ENCODE measurements at regions not wholly inside any gene's neighbourhood (a gene's known extent, or its start where the extent isn't known, plus 50 kb on each side); places are given as distances from the start of the nearest gene placed in this dataset.

- H3K4me1 Mint-ChIP-seq = no peaks in the 10 kb centered on the region
- ATAC-seq (ENCODE audit: low read depth in 2 of 2) = no peak
- no peak overlapping the region for H3K4me3 Mint-ChIP-seq
Observed at GRCh38 chr10:36573246-36573645, 552.2 kb upstream of the ANKRD30A start.

DNA sequence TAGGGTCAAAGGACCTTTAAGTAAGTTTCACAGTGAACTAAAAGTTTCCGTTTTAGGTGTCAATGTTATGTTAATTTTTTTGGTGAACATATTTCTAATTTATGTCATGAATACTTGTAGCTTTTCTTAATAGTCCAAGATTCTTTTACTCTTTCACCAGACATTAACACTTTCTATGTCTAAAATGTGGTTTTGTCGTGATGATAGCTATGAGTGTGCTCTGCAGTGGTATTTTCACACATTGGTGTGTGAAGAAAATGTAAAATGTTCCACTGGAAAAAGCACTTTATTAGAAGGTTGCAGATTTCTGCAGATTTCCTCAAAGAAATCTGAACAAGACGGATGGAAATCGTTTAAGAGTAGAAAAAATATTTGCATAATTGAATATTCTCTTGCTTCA is 561.0 kb upstream of the ANKRD30A start:
- ATAC-seq (ENCODE audit: low read depth in 2 of 2) (no peak), DNase-seq (no peak)
- no peak overlapping the region for H3K4me3 Mint-ChIP-seq

More at GRCh38 chr10:36573246-36573645, 552.2 kb upstream of the ANKRD30A start:
- Histone ChIP-seq H3K36me3 (ENCODE audit: control insufficient read depth, insufficient read depth, low read length) (no peaks in the 10 kb centered on the region), H3K4me1 (ENCODE audit: control insufficient read depth, insufficient read depth, low read length, poor library complexity, severe bottlenecking) (no peaks in the 10 kb centered on the region), H3K4me3 (ENCODE audit: low read depth, low read length) (no peak overlapping the region), H3K27me3 (ENCODE audit: control insufficient read depth, insufficient read depth, low read length) (no peaks in the 10 kb centered on the region), H3K9me3 (ENCODE audit: control insufficient read depth in 2 of 2, low read length in 2 of 2) (no peaks in the 10 kb centered on the region), H3K27ac (ENCODE audit: insufficient read depth, low read length, poor library complexity, severe bottlenecking) (no peak overlapping the region)
- no peak overlapping the region for H3K27ac Mint-ChIP-seq
- H3K36me3 Mint-ChIP-seq = no peaks in the 10 kb centered on the region
- peaks cover 4 to 20% (median 8%) of the 10 kb centered on the region in 7 donors for H3K9me3 Mint-ChIP-seq
- H3K27me3 Mint-ChIP-seq = no peaks in the 10 kb centered on the region
- DNase-seq = no peak

DNA sequence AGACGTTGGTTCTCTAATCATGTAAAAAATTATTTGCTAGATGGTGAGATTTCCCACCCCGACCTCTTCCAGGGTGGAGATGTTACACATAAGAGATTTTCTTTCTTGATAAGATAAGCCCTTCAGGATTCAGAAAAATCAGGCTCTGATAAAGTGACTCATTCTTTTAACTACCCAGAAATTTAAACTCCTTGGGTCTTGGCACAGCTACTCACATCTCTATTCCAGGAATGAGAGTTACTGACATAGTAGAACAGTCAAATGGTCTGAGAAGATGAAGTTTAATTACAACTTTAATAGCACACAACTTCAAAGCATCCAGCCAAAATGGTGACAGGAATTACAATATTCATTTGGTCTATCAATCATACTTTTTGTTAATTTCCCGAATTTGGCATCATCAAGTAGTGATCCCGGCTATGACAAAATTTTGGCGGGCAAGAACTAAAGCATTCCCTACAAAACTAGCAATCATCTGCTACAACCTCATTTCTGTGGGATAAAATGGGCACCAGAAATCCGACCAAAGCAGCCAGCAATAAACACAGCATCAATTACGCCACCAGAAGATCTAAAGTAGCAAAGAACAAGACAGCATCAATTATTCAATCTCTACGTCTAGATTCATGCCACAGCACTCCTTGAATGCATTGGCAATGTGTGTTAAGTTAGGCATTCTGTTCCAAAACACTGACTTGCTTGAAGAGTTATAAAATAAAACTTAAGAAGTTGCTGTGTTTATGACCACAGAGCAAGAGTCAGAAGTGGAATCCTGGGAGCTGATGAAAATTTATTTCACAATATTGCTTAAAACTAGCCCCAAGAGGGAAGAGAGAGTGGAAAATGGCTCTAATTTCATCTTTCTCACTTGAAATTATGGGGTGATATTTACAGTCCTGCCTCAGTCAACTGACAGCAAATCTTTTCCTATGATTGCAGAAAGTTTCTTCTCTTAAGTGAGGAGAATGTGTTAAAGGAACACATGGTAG is 565.7 kb upstream of the ANKRD30A start:
- DNase-seq (no peak), ATAC-seq (ENCODE audit: low read depth in 2 of 2) (no peak)
- peaks cover 0 to 10% (median 3%) of the 10 kb centered on the region in 7 donors for H3K9me3 Mint-ChIP-seq
- Histone ChIP-seq H3K9me3 (ENCODE audit: control insufficient read depth in 2 of 2, low read length in 2 of 2) (no peaks in the 10 kb centered on the region), H3K27ac (ENCODE audit: insufficient read depth, low read length, poor library complexity, severe bottlenecking) (no peak overlapping the region), H3K27me3 (ENCODE audit: control insufficient read depth, insufficient read depth, low read length) (no peaks in the 10 kb centered on the region), H3K4me3 (ENCODE audit: low read depth, low read length) (no peak overlapping the region), H3K36me3 (ENCODE audit: control insufficient read depth, insufficient read depth, low read length) (no peaks in the 10 kb centered on the region), H3K4me1 (ENCODE audit: control insufficient read depth, insufficient read depth, low read length, poor library complexity, severe bottlenecking) (no peaks in the 10 kb centered on the region)
- H3K4me1 Mint-ChIP-seq = no peaks in the 10 kb centered on the region
- no peak overlapping the region for H3K4me3 Mint-ChIP-seq
- H3K27ac Mint-ChIP-seq = no peak overlapping the region
- no peaks in the 10 kb centered on the region for H3K27me3 Mint-ChIP-seq
- H3K36me3 Mint-ChIP-seq = no peaks in the 10 kb centered on the region

More for the DNA sequence above, 561.0 kb upstream of the ANKRD30A start:
- Histone ChIP-seq H3K27ac (ENCODE audit: insufficient read depth, low read length, poor library complexity, severe bottlenecking) (no peak overlapping the region), H3K4me3 (ENCODE audit: low read depth, low read length) (no peak overlapping the region), H3K36me3 (ENCODE audit: control insufficient read depth, insufficient read depth, low read length) (no peaks in the 10 kb centered on the region), H3K27me3 (ENCODE audit: control insufficient read depth, insufficient read depth, low read length) (no peaks in the 10 kb centered on the region), H3K9me3 (ENCODE audit: control insufficient read depth in 2 of 2, low read length in 2 of 2) (no peaks in the 10 kb centered on the region), H3K4me1 (ENCODE audit: control insufficient read depth, insufficient read depth, low read length, poor library complexity, severe bottlenecking) (no peaks in the 10 kb centered on the region)
- H3K27me3 Mint-ChIP-seq = no peaks in the 10 kb centered on the region
- H3K4me1 Mint-ChIP-seq = no peaks in the 10 kb centered on the region
- no peaks in the 10 kb centered on the region for H3K36me3 Mint-ChIP-seq
- peaks cover 0 to 15% (median 4%) of the 10 kb centered on the region in 7 donors for H3K9me3 Mint-ChIP-seq
- no peak overlapping the region for H3K27ac Mint-ChIP-seq

DNA sequence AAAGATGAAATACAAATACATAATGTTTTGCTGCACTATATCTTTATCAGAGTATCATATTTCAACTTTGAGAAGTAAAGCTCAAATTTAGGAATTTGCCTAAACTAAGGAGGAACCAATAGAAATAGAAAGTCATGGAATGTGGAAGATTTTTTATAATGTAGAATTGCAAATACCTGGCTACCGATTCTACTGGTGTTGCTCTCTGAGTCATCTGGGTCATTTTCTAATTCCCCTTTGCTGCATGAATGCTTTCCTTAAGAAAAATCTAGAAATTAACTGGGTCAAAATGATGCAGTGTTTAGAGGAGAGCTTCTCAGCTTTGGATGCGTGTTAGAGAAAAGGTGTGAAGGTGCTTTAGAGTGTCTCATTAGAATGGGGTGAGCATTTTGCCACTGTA is 568.9 kb upstream of the ANKRD30A start:
- Histone ChIP-seq H3K27me3 (ENCODE audit: control insufficient read depth, insufficient read depth, low read length) (no peaks in the 10 kb centered on the region), H3K4me1 (ENCODE audit: control insufficient read depth, insufficient read depth, low read length, poor library complexity, severe bottlenecking) (no peaks in the 10 kb centered on the region), H3K36me3 (ENCODE audit: control insufficient read depth, insufficient read depth, low read length) (no peaks in the 10 kb centered on the region), H3K9me3 (ENCODE audit: control insufficient read depth in 2 of 2, low read length in 2 of 2) (no peaks in the 10 kb centered on the region), H3K27ac (ENCODE audit: insufficient read depth, low read length, poor library complexity, severe bottlenecking) (no peak overlapping the region), H3K4me3 (ENCODE audit: low read depth, low read length) (no peak overlapping the region)
- Mint-ChIP-seq H3K27me3 (no peaks in the 10 kb centered on the region), H3K36me3 (no peaks in the 10 kb centered on the region), H3K9me3 (peaks cover 0 to 10% (median 3%) of the 10 kb centered on the region in 7 donors), H3K4me1 (no peaks in the 10 kb centered on the region), H3K4me3 (no peak overlapping the region), H3K27ac (no peak overlapping the region)
- ATAC-seq (ENCODE audit: low read depth in 2 of 2) (no peak), DNase-seq (no peak)

DNA sequence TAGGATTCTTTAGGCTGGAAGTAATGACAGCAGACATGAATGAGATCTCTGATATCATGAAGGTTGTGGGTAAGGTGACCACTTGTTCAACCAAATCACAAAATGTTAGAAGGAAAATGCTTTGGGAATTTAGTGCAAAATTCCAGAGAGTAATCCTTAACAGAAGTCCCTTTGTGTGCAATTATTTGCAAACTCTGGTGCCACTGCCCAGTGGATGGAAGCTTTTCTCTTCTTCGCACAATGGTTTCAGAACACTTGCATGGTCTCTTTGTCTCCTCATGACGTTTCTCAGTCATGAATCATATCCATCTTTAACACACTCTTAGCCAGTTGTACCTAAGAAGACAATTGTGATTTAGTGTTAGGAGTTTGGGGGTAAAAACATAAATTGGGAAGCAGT is 570.4 kb upstream of the ANKRD30A start:
- Histone ChIP-seq H3K9me3 (ENCODE audit: control insufficient read depth in 2 of 2, low read length in 2 of 2) (no peaks in the 10 kb centered on the region), H3K4me1 (ENCODE audit: control insufficient read depth, insufficient read depth, low read length, poor library complexity, severe bottlenecking) (no peaks in the 10 kb centered on the region), H3K27ac (ENCODE audit: insufficient read depth, low read length, poor library complexity, severe bottlenecking) (no peak overlapping the region), H3K27me3 (ENCODE audit: control insufficient read depth, insufficient read depth, low read length) (no peaks in the 10 kb centered on the region), H3K4me3 (ENCODE audit: low read depth, low read length) (no peak overlapping the region), H3K36me3 (ENCODE audit: control insufficient read depth, insufficient read depth, low read length) (no peaks in the 10 kb centered on the region)
- Mint-ChIP-seq H3K4me1 (no peaks in the 10 kb centered on the region), H3K4me3 (no peak overlapping the region), H3K27me3 (no peaks in the 10 kb centered on the region), H3K36me3 (no peaks in the 10 kb centered on the region), H3K27ac (no peak overlapping the region), H3K9me3 (peaks cover 0 to 10% (median 4%) of the 10 kb centered on the region in 7 donors)
- no peak for DNase-seq
- no peak for ATAC-seq (ENCODE audit: low read depth in 2 of 2)

DNA sequence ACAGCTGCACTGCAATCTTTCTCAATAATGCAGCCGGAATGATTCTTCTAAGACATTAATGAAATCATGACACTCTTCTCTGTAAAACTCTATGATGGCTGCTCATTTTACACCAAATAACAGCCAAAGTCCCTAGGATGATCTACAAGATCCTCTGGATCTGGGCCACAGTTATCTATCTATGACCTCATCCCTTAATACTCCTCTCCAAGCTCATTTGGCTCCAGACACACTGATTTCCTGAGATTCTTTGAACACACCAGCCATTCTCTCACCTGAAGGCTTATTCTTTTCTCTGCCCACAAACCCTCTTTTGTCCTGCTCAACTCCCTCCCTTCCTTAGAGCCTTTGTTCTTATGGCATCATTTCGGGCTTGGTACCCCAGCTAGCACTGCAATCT is 577.4 kb upstream of the ANKRD30A start:
- H3K9me3 Mint-ChIP-seq = peaks cover 0 to 17% (median 12%) of the 10 kb centered on the region in 7 donors
- ATAC-seq (ENCODE audit: low read depth in 2 of 2) (no peak), DNase-seq (no peak)
- Histone ChIP-seq H3K9me3 (ENCODE audit: control insufficient read depth in 2 of 2, low read length in 2 of 2) (no peaks in the 10 kb centered on the region), H3K27ac (ENCODE audit: insufficient read depth, low read length, poor library complexity, severe bottlenecking) (no peak overlapping the region), H3K36me3 (ENCODE audit: control insufficient read depth, insufficient read depth, low read length) (no peaks in the 10 kb centered on the region), H3K4me1 (ENCODE audit: control insufficient read depth, insufficient read depth, low read length, poor library complexity, severe bottlenecking) (no peaks in the 10 kb centered on the region), H3K4me3 (ENCODE audit: low read depth, low read length) (no peak overlapping the region), H3K27me3 (ENCODE audit: control insufficient read depth, insufficient read depth, low read length) (no peaks in the 10 kb centered on the region)
- H3K36me3 Mint-ChIP-seq = no peaks in the 10 kb centered on the region
- no peaks in the 10 kb centered on the region for H3K4me1 Mint-ChIP-seq
- H3K4me3 Mint-ChIP-seq = no peak overlapping the region
- no peak overlapping the region for H3K27ac Mint-ChIP-seq
- H3K27me3 Mint-ChIP-seq = no peaks in the 10 kb centered on the region

DNA sequence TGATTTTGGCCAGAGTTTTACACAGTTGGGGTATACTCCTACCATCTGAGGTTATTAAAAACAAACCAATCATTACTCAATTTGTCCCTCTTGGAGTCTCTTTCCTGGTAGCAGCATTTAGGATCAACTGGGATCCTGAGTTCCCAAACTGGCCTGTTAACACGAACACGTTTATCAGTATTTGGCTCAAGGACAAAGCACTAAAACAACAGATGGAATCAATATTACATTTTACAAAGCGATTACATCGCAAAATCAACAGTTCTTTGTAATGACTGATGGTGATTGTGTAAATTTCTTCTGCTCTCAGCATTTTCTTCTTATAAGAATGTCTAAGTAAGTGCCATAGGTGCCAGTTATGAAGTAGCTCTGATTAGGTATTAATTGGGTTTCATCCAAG is 582.9 kb upstream of the ANKRD30A start:
- Mint-ChIP-seq H3K27ac (no peak overlapping the region), H3K4me1 (peaks cover 0 to 2% (median 0%) of the 10 kb centered on the region in 4 donors), H3K27me3 (no peaks in the 10 kb centered on the region), H3K9me3 (peaks cover 5 to 15% (median 8%) of the 10 kb centered on the region in 7 donors), H3K36me3 (no peaks in the 10 kb centered on the region), H3K4me3 (no peak overlapping the region)
- Histone ChIP-seq H3K4me3 (ENCODE audit: low read depth, low read length) (no peak overlapping the region), H3K4me1 (ENCODE audit: control insufficient read depth, insufficient read depth, low read length, poor library complexity, severe bottlenecking) (no peaks in the 10 kb centered on the region), H3K9me3 (ENCODE audit: control insufficient read depth in 2 of 2, low read length in 2 of 2) (no peaks in the 10 kb centered on the region), H3K36me3 (ENCODE audit: control insufficient read depth, insufficient read depth, low read length) (no peaks in the 10 kb centered on the region), H3K27ac (ENCODE audit: insufficient read depth, low read length, poor library complexity, severe bottlenecking) (no peak overlapping the region), H3K27me3 (ENCODE audit: control insufficient read depth, insufficient read depth, low read length) (no peaks in the 10 kb centered on the region)
- DNase-seq = no peak
- no peak for ATAC-seq (ENCODE audit: low read depth in 2 of 2)

DNA sequence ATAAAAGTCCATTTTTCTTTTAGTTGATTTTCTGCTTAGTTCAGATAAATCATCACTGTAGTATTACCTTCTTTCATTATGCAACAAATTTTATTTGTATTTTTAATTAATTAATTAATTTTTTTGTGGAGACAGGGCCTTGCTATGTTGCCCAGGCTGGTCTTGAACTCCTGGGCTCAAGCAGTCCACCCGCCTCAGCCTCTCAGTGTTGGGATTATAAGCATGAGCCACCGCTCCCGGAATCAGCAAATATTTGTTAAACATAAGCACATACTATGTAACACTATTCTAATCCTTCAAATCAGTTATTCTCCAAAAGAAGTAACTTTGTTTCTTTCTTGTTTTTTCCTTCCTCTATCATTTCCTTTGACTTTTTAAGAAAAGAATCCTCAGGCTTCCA is 584.8 kb upstream of the ANKRD30A start:
- Mint-ChIP-seq H3K27me3 (no peaks in the 10 kb centered on the region), H3K4me1 (peaks cover 0 to 2% (median 0%) of the 10 kb centered on the region in 4 donors), H3K27ac (no peak overlapping the region), H3K36me3 (no peaks in the 10 kb centered on the region), H3K4me3 (no peak overlapping the region), H3K9me3 (peaks cover 0 to 12% (median 4%) of the 10 kb centered on the region in 7 donors)
- no peaks in the 10 kb centered on the region for H3K4me1 ChIP-seq (ENCODE audit: control insufficient read depth, insufficient read depth, low read length, poor library complexity, severe bottlenecking)
- ATAC-seq (ENCODE audit: low read depth in 2 of 2) = no peak
- no peaks in the 10 kb centered on the region for H3K9me3 ChIP-seq (ENCODE audit: control insufficient read depth in 2 of 2, low read length in 2 of 2)
- no peak overlapping the region for H3K4me3 ChIP-seq (ENCODE audit: low read depth, low read length)
- no peaks in the 10 kb centered on the region for H3K27me3 ChIP-seq (ENCODE audit: control insufficient read depth, insufficient read depth, low read length)
- DNase-seq = no peak
- H3K27ac ChIP-seq (ENCODE audit: insufficient read depth, low read length, poor library complexity, severe bottlenecking) = no peak overlapping the region
- no peaks in the 10 kb centered on the region for H3K36me3 ChIP-seq (ENCODE audit: control insufficient read depth, insufficient read depth, low read length)
